Loucy (cell line): ENCODE measurements at regions not wholly inside any gene's neighbourhood (a gene's known extent, or its start where the extent isn't known, plus 50 kb on each side); places are given as distances from the start of the nearest gene placed in this dataset.

Experiments used
- H2AFZ ChIP-seq: fragments of 200-600 bp; sonication (generic); 2 replicates; pipeline ENCODE4 v1.6.0; 2016; ENCODE audit warnings: antibody characterized with exemption, mild to moderate bottlenecking, low read length, moderate library complexity
- H3F3A ChIP-seq: fragments of 200-600 bp; 2 replicates; pipeline ENCODE4 v1.6.0; 2016; ENCODE audit warnings: antibody characterized with exemption, low read depth, mild to moderate bottlenecking
- H3K27me3 ChIP-seq: fragments of 200-600 bp; sonication (generic); 2 replicates; pipeline ENCODE4 v1.6.1; 2014; ENCODE audit warnings: low read length, mild to moderate bottlenecking; ENCODE audit not compliant: insufficient read depth, poor library complexity, severe bottlenecking
- H3K36me3 ChIP-seq: fragments of 200-600 bp; sonication (generic); 2 replicates; pipeline ENCODE4 v1.6.1; 2016; ENCODE audit warnings: low read length; ENCODE audit not compliant: insufficient read depth
- H3K4me1 ChIP-seq: fragments of 200-600 bp; sonication (generic); 2 replicates; pipeline ENCODE4 v1.5.1; 2014; ENCODE audit warnings: low read length, mild to moderate bottlenecking; ENCODE audit not compliant: insufficient read depth, poor library complexity, severe bottlenecking
- H3K4me2 ChIP-seq: fragments of 200-600 bp; sonication (generic); 2 replicates; pipeline ENCODE4 v1.6.0; 2014; ENCODE audit warnings: antibody characterized with exemption, low read length, low read depth, mild to moderate bottlenecking; ENCODE audit not compliant: poor library complexity, severe bottlenecking
- H3K4me3 ChIP-seq: fragments of 200-600 bp; sonication (generic); 2 replicates; pipeline ENCODE4 v1.5.1; 2014; ENCODE audit warnings: low read length, mild to moderate bottlenecking, mixed read lengths; ENCODE audit not compliant: poor library complexity, severe bottlenecking
- H3K79me2 ChIP-seq: fragments of 200-600 bp; sonication (generic); 2 replicates; pipeline ENCODE4 v1.6.1; 2014; ENCODE audit warnings: low read length; ENCODE audit not compliant: insufficient read depth
- H3K9ac ChIP-seq: fragments of 200-600 bp; sonication (generic); 2 replicates; pipeline ENCODE4 v1.6.0; 2014; ENCODE audit warnings: mild to moderate bottlenecking, low read depth, low read length, moderate library complexity; ENCODE audit not compliant: poor library complexity, severe bottlenecking
- H3K9me2 ChIP-seq: fragments of 200-600 bp; sonication (generic); replicated peaks from 2 replicates; pipeline ENCODE4 v1.6.1; 2016; ENCODE audit warnings: low read depth, low read length, mixed read lengths
- H3K9me3 ChIP-seq: fragments of 200-600 bp; sonication (generic); 2 replicates; pipeline ENCODE4 v1.6.1; 2014; ENCODE audit warnings: mild to moderate bottlenecking, antibody characterized with exemption, low read length, low read depth; ENCODE audit not compliant: insufficient read depth
- H4K20me1 ChIP-seq: fragments of 200-600 bp; sonication (generic); 2 replicates; pipeline ENCODE4 v1.6.0; 2014; ENCODE audit warnings: antibody characterized with exemption, low read length, mild to moderate bottlenecking; ENCODE audit not compliant: insufficient read depth, poor library complexity, severe bottlenecking
- EZH2phosphoT487 ChIP-seq: fragments of 200-600 bp; IDR thresholded peaks from 2 replicates; pipeline ENCODE4 v1.6.1; 2018; ENCODE audit warnings: antibody characterized with exemption, mild to moderate bottlenecking, moderate library complexity, borderline replicate concordance
- TF ChIP-seq, protein P1 (sequence below): fragments of 200-600 bp; sonication (generic); conservative IDR thresholded peaks from 2 replicates; pipeline ENCODE4 v1.5.1; 2014; ENCODE audit warnings: mild to moderate bottlenecking, antibody characterized with exemption, low read length

DNA sequence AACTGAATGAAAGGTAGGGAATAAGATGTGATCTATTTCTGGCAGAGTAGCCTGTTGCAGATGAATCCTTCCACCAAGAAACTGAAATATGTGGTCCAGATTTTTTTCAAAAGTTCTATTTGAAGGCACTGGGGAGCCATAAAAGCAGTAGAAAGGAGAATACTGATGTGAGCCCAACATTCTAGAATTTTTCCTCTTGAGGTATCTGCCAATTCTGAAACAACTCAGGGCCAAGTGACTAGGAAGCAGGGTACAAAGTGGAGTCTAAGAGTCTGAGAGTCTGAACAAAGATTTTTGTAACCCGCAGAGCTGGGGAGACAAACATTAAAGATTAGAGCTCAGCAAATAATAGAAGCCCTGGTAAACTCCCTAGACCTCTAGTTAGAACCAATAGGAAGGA, 58.3 kb upstream of the SLCO3A1 start:
- Histone ChIP-seq H3K36me3 (no peaks in the 10 kb centered on the region), H3K27me3 (no peaks in the 10 kb centered on the region), H3K9me3 (no peaks in the 10 kb centered on the region), H3K4me1 (no peaks in the 10 kb centered on the region), H4K20me1 (no peaks in the 10 kb centered on the region), H3F3A (no peaks in the 10 kb centered on the region), H3K9ac (no peak overlapping the region), H2AFZ (no peak overlapping the region), H3K4me2 (no peak overlapping the region), H3K4me3 (no peak overlapping the region), H3K9me2 (no peaks in the 10 kb centered on the region), H3K79me2 (no peaks in the 10 kb centered on the region)
- TF ChIP-seq EZH2phosphoT487 = no peak
- TF ChIP-seq, protein P1, sequence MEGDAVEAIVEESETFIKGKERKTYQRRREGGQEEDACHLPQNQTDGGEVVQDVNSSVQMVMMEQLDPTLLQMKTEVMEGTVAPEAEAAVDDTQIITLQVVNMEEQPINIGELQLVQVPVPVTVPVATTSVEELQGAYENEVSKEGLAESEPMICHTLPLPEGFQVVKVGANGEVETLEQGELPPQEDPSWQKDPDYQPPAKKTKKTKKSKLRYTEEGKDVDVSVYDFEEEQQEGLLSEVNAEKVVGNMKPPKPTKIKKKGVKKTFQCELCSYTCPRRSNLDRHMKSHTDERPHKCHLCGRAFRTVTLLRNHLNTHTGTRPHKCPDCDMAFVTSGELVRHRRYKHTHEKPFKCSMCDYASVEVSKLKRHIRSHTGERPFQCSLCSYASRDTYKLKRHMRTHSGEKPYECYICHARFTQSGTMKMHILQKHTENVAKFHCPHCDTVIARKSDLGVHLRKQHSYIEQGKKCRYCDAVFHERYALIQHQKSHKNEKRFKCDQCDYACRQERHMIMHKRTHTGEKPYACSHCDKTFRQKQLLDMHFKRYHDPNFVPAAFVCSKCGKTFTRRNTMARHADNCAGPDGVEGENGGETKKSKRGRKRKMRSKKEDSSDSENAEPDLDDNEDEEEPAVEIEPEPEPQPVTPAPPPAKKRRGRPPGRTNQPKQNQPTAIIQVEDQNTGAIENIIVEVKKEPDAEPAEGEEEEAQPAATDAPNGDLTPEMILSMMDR = no peak

DNA sequence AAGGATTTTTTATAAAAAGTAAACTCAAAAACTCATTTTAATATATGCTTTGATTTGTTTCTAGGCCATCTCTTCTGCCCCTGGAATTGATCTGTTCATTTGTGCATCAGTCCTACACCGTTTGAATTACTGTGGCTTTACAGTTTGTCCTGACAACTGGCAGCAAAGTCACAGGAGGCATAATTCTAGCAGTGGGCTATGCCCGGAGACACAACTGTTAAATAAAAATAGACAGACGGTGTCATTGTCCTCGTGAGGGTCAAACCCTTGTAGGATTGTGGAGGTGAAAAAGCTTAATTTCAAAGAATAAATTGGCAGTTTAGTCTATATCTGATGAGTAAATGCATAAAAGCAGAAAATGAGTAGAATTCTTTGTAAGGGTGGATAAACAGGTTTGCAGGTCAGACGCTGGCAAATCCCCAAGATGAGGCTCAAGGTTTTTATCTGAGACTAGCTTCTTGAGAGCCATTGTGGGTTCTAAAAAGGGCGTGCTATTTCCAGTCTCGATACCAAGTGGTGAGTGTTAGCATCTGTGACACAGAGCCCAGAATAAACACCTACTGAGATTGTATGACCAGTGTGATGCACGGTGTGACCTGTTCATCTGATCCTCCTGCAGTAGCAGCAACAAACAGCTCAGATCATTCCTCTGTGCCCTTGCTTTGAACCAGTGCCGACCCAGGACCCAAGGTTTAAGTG, 51.5 kb upstream of the SLCO3A1 start:
- Histone ChIP-seq H4K20me1 (no peaks in the 10 kb centered on the region), H3K4me1 (no peaks in the 10 kb centered on the region), H3K4me2 (no peak overlapping the region), H3K9ac (no peak overlapping the region), H3K9me3 (no peaks in the 10 kb centered on the region), H3K36me3 (no peaks in the 10 kb centered on the region), H3K27me3 (no peaks in the 10 kb centered on the region), H3K9me2 (no peaks in the 10 kb centered on the region), H2AFZ (no peak overlapping the region), H3F3A (no peaks in the 10 kb centered on the region), H3K79me2 (no peaks in the 10 kb centered on the region), H3K4me3 (no peak overlapping the region)
- no peak for TF ChIP-seq EZH2phosphoT487
- TF ChIP-seq, protein P1 = no peak

DNA sequence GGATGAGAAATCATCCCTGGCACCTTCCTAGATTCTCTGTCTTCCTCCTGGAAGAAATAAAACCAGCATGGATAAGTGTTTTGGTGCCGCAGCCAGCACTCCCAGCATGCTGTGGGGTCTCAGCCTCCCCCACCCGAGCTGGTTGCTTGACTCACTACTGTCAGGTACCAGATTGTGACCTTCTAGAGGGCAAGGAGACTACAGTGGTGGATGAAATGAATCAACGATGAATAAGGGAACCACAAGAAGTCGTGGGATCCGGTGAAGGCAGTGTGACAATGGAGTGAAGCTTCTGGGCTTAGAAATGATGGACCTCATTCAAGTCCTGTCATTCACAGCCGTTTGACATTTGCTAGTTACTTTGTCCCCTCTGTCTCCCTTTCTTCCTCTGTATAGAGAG, 50.2 kb upstream of the SLCO3A1 start:
- Histone ChIP-seq H3K9me2 (no peaks in the 10 kb centered on the region), H3F3A (no peaks in the 10 kb centered on the region), H3K79me2 (no peaks in the 10 kb centered on the region), H3K4me2 (no peak overlapping the region), H3K9me3 (no peaks in the 10 kb centered on the region), H4K20me1 (no peaks in the 10 kb centered on the region), H3K4me1 (no peaks in the 10 kb centered on the region), H3K27me3 (no peaks in the 10 kb centered on the region), H3K4me3 (no peak overlapping the region), H3K36me3 (no peaks in the 10 kb centered on the region), H3K9ac (no peak overlapping the region), H2AFZ (no peak overlapping the region)
- no peak for TF ChIP-seq EZH2phosphoT487
- TF ChIP-seq, protein P1 = no peak
